ENCODE measurements at regions not wholly inside any gene's neighbourhood (a gene's known extent, or its start where the extent isn't known, plus 50 kb on each side); places are given as distances from the start of the nearest gene placed in this dataset.
"Not testable (repeated sequence)": the region's sequence is repeated elsewhere in the genome, so short reads cannot be mapped to it uniquely, and the experiment has no call there.

DNA sequence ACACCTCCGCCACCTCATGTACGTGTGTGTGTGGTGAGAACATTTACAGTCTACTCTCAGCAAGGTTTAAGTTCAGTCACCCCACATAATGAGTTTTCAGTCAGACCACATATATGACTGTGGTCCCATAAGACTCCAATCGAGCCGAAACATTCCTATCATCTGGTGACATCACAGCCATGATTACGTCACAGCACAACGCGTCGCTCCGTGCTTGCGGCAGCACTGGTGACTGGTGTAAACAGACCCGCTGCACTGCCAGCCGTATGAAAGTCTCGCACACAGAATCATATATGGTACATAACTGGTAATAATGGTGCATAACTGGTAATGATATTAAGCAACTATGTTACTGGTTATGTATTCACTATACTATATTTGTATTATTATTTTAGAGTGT, 150.7 kb downstream of the DLL1 start (continued):
- TF ChIP-seq, protein P1, sequence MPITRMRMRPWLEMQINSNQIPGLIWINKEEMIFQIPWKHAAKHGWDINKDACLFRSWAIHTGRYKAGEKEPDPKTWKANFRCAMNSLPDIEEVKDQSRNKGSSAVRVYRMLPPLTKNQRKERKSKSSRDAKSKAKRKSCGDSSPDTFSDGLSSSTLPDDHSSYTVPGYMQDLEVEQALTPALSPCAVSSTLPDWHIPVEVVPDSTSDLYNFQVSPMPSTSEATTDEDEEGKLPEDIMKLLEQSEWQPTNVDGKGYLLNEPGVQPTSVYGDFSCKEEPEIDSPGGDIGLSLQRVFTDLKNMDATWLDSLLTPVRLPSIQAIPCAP (CRISPR knock-in tag; IDR thresholded peaks at IDR 0.05), result no peak

DNA sequence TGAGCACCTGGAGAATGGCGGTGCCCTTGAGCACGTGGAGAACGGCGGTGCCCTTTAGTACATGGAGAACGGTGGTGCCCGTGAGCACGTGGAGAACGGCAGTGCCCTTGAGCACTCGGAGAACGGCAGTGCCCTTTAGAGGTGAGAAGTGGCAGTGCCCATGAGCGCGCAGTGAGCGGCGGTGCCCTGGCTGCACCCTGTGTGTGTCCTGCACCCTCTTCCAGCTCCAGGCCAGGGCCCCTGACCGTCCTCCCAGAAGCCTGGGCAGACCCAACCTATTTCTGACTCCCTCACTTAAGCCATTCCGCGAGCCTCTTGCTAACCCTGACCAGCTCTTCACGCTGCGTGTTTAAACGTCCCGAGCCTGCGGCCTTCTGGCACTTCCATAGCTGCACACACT, 151.3 kb downstream of the DLL1 start:
- Mint-ChIP-seq H3K27ac (no peak overlapping the region), H3K9me3 (peaks cover 29% of the 10 kb centered on the region), H3K27me3 (ENCODE audit: low read depth) (peaks cover 5% of the 10 kb centered on the region; the same call in 1 of the 2 replicates), H3K4me3 (no peak overlapping the region), H3K36me3 (peaks cover 16% of the 10 kb centered on the region), H3K4me1 (no peaks in the 10 kb centered on the region)
- DNase-seq (ENCODE audit: low spot score) (no peak), ATAC-seq (no peak)
- TF ChIP-seq, protein P2, sequence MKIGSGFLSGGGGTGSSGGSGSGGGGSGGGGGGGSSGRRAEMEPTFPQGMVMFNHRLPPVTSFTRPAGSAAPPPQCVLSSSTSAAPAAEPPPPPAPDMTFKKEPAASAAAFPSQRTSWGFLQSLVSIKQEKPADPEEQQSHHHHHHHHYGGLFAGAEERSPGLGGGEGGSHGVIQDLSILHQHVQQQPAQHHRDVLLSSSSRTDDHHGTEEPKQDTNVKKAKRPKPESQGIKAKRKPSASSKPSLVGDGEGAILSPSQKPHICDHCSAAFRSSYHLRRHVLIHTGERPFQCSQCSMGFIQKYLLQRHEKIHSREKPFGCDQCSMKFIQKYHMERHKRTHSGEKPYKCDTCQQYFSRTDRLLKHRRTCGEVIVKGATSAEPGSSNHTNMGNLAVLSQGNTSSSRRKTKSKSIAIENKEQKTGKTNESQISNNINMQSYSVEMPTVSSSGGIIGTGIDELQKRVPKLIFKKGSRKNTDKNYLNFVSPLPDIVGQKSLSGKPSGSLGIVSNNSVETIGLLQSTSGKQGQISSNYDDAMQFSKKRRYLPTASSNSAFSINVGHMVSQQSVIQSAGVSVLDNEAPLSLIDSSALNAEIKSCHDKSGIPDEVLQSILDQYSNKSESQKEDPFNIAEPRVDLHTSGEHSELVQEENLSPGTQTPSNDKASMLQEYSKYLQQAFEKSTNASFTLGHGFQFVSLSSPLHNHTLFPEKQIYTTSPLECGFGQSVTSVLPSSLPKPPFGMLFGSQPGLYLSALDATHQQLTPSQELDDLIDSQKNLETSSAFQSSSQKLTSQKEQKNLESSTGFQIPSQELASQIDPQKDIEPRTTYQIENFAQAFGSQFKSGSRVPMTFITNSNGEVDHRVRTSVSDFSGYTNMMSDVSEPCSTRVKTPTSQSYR (CRISPR knock-in tag; IDR thresholded peaks at IDR 0.05), result no peak
- TF ChIP-seq HMGA2 (CRISPR knock-in tag; IDR thresholded peaks at IDR 0.05) (no peak), FOXJ3 (CRISPR knock-in tag; IDR thresholded peaks at IDR 0.05; ENCODE audit: borderline replicate concordance) (no peak), NR1H2 (CRISPR knock-in tag; IDR thresholded peaks at IDR 0.05) (no peak), NFYB (CRISPR knock-in tag; conservative IDR thresholded peaks at IDR 0.05; ENCODE audit: low read depth) (no peak), PRRX2 (CRISPR knock-in tag; IDR thresholded peaks at IDR 0.05) (no peak), ETV6 (CRISPR knock-in tag; IDR thresholded peaks at IDR 0.05) (no peak), ZNF121 (CRISPR knock-in tag; IDR thresholded peaks at IDR 0.05) (no peak), ZBTB21 (CRISPR knock-in tag; IDR thresholded peaks at IDR 0.05; ENCODE audit: borderline replicate concordance) (no peak), FOXK1 (CRISPR knock-in tag; IDR thresholded peaks at IDR 0.05) (no peak), FOXP1 (CRISPR knock-in tag; IDR thresholded peaks at IDR 0.05; ENCODE audit: borderline replicate concordance) (no peak), NR3C1 (CRISPR knock-in tag; conservative IDR thresholded peaks at IDR 0.05; ENCODE audit: low read depth) (no peak), ZNF671 (CRISPR knock-in tag; IDR thresholded peaks at IDR 0.05) (no peak)
- TF ChIP-seq, protein P3, sequence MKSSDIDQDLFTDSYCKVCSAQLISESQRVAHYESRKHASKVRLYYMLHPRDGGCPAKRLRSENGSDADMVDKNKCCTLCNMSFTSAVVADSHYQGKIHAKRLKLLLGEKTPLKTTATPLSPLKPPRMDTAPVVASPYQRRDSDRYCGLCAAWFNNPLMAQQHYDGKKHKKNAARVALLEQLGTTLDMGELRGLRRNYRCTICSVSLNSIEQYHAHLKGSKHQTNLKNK (CRISPR knock-in tag; IDR thresholded peaks at IDR 0.05), result no peak
- TF ChIP-seq, protein P4, sequence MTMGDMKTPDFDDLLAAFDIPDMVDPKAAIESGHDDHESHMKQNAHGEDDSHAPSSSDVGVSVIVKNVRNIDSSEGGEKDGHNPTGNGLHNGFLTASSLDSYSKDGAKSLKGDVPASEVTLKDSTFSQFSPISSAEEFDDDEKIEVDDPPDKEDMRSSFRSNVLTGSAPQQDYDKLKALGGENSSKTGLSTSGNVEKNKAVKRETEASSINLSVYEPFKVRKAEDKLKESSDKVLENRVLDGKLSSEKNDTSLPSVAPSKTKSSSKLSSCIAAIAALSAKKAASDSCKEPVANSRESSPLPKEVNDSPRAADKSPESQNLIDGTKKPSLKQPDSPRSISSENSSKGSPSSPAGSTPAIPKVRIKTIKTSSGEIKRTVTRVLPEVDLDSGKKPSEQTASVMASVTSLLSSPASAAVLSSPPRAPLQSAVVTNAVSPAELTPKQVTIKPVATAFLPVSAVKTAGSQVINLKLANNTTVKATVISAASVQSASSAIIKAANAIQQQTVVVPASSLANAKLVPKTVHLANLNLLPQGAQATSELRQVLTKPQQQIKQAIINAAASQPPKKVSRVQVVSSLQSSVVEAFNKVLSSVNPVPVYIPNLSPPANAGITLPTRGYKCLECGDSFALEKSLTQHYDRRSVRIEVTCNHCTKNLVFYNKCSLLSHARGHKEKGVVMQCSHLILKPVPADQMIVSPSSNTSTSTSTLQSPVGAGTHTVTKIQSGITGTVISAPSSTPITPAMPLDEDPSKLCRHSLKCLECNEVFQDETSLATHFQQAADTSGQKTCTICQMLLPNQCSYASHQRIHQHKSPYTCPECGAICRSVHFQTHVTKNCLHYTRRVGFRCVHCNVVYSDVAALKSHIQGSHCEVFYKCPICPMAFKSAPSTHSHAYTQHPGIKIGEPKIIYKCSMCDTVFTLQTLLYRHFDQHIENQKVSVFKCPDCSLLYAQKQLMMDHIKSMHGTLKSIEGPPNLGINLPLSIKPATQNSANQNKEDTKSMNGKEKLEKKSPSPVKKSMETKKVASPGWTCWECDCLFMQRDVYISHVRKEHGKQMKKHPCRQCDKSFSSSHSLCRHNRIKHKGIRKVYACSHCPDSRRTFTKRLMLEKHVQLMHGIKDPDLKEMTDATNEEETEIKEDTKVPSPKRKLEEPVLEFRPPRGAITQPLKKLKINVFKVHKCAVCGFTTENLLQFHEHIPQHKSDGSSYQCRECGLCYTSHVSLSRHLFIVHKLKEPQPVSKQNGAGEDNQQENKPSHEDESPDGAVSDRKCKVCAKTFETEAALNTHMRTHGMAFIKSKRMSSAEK (CRISPR knock-in tag; IDR thresholded peaks at IDR 0.05; ENCODE audit: borderline replicate concordance), result no peak
- TF ChIP-seq, protein P5, sequence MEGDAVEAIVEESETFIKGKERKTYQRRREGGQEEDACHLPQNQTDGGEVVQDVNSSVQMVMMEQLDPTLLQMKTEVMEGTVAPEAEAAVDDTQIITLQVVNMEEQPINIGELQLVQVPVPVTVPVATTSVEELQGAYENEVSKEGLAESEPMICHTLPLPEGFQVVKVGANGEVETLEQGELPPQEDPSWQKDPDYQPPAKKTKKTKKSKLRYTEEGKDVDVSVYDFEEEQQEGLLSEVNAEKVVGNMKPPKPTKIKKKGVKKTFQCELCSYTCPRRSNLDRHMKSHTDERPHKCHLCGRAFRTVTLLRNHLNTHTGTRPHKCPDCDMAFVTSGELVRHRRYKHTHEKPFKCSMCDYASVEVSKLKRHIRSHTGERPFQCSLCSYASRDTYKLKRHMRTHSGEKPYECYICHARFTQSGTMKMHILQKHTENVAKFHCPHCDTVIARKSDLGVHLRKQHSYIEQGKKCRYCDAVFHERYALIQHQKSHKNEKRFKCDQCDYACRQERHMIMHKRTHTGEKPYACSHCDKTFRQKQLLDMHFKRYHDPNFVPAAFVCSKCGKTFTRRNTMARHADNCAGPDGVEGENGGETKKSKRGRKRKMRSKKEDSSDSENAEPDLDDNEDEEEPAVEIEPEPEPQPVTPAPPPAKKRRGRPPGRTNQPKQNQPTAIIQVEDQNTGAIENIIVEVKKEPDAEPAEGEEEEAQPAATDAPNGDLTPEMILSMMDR (IDR thresholded peaks at IDR 0.05), result no peak
- TF ChIP-seq, protein P6, sequence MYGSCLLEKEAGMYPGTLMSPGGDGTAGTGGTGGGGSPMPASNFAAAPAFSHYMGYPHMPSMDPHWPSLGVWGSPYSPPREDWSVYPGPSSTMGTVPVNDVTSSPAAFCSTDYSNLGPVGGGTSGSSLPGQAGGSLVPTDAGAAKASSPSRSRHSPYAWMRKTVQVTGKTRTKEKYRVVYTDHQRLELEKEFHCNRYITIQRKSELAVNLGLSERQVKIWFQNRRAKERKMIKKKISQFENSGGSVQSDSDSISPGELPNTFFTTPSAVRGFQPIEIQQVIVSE (CRISPR knock-in tag; IDR thresholded peaks at IDR 0.05; ENCODE audit: borderline replicate concordance), result no peak
- TF ChIP-seq, protein P7, sequence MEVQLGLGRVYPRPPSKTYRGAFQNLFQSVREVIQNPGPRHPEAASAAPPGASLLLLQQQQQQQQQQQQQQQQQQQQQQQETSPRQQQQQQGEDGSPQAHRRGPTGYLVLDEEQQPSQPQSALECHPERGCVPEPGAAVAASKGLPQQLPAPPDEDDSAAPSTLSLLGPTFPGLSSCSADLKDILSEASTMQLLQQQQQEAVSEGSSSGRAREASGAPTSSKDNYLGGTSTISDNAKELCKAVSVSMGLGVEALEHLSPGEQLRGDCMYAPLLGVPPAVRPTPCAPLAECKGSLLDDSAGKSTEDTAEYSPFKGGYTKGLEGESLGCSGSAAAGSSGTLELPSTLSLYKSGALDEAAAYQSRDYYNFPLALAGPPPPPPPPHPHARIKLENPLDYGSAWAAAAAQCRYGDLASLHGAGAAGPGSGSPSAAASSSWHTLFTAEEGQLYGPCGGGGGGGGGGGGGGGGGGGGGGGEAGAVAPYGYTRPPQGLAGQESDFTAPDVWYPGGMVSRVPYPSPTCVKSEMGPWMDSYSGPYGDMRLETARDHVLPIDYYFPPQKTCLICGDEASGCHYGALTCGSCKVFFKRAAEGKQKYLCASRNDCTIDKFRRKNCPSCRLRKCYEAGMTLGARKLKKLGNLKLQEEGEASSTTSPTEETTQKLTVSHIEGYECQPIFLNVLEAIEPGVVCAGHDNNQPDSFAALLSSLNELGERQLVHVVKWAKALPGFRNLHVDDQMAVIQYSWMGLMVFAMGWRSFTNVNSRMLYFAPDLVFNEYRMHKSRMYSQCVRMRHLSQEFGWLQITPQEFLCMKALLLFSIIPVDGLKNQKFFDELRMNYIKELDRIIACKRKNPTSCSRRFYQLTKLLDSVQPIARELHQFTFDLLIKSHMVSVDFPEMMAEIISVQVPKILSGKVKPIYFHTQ (CRISPR knock-in tag; IDR thresholded peaks at IDR 0.05), result no peak
- ChIA-PET CTCF (no interaction called here), POLR2A (no interaction called here)

DNA sequence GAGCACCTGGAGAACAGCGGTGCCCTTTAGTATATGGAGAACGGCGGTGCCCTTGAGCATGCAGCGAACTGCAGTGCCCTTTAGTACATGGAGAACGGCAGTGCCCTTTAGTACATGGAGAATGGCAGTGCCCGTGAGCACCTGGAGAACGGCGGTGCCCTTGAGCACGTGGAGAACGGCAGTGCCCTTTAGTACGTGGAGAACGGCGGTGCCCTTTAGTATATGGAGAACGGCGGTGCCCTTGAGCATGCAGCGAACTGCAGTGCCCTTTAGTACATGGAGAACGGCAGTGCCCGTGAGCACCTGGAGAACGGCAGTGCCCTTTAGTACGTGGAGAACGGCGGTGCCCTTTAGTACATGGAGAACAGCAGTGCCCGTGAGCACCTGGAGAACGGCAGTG, 151.8 kb downstream of the DLL1 start:
- peaks cover 26% of the 10 kb centered on the region for H3K9me3 Mint-ChIP-seq
- H3K27me3 Mint-ChIP-seq (ENCODE audit: low read depth); CTCF ChIA-PET; H3K4me1 Mint-ChIP-seq; DNase-seq (ENCODE audit: low spot score); POLR2A ChIA-PET; H3K4me3 Mint-ChIP-seq; H3K27ac Mint-ChIP-seq; ATAC-seq: not testable (repeated sequence)
- peaks cover 14% of the 10 kb centered on the region for H3K36me3 Mint-ChIP-seq

All from WTC11 (cell line).